Right atrium auricular region (tissue), 2 donors: ENCODE measurements at regions not wholly inside any gene's neighbourhood (a gene's known extent, or its start where the extent isn't known, plus 50 kb on each side); places are given as distances from the start of the nearest gene placed in this dataset.

Source experiments
- DNase-seq: peaks from one replicate; pipeline ENCODE4 v3.0.0-alpha.2; 2019; ENCODE audit warnings: low spot score
- H3K27ac ChIP-seq, 2 donors: fragments of 200-600 bp; sonication (generic); 1 replicate in 1 of 2; 2 replicates in 1 of 2; pipeline ENCODE4 v1.5.1; 2016 to 2019
- H3K27me3 ChIP-seq, 2 donors: fragments of 200-600 bp; sonication (generic); one replicate each; pipeline versions ENCODE4 v1.5.1 to v1.6.0; 2017 to 2019
- H3K36me3 ChIP-seq: fragments of 200-600 bp; sonication (generic); one replicate; pipeline ENCODE4 v1.5.1; 2016
- H3K4me1 ChIP-seq, 2 donors: fragments of 200-600 bp; sonication (generic); one replicate each; pipeline versions ENCODE4 v1.5.1 to v1.6.0; 2017 to 2019
- H3K4me3 ChIP-seq, 2 donors: fragments of 200-600 bp; sonication (generic); 1 replicate in 1 of 2; 2 replicates in 1 of 2; pipeline ENCODE4 v1.5.1; 2017 to 2019; ENCODE audit warnings: mild to moderate bottlenecking in 1 of 2, moderate library complexity in 1 of 2
- H3K9me3 ChIP-seq, 2 donors: fragments of 200-600 bp; sonication (generic); one replicate each; pipeline ENCODE4 v1.5.1; 2019
- CTCF ChIP-seq, 2 donors: fragments of 200-600 bp; sonication (generic); IDR thresholded peaks; one replicate each; pipeline ENCODE4 v1.5.1; 2019; ENCODE audit warnings: antibody characterized with exemption in 2 of 2

GRCh38 chr7:121479466-121479865, 83.4 kb upstream of the FAM3C start:
- no peaks in the 10 kb centered on the region for H3K27me3 ChIP-seq
- no peaks in the 10 kb centered on the region for H3K9me3 ChIP-seq
- no peaks in the 10 kb centered on the region for H3K4me1 ChIP-seq
- H3K36me3 ChIP-seq, result no peaks in the 10 kb centered on the region
- no peak overlapping the region for H3K4me3 ChIP-seq
- no peak for TF ChIP-seq CTCF (IDR thresholded peaks at IDR 0.05)
- no peak for DNase-seq
- H3K27ac ChIP-seq, result no peak overlapping the region

- TF ChIP-seq CTCF (IDR thresholded peaks at IDR 0.05), result no peak
- Histone ChIP-seq H3K4me1 (no peaks in the 10 kb centered on the region), H3K36me3 (no peaks in the 10 kb centered on the region), H3K27ac (no peak overlapping the region), H3K27me3 (no peaks in the 10 kb centered on the region), H3K4me3 (no peak overlapping the region), H3K9me3 (no peaks in the 10 kb centered on the region)
- DNase-seq, result no peak
Measured at GRCh38 chr7:121475806-121476205, 79.7 kb upstream of the FAM3C start.

GRCh38 chr7:121474301-121474673, 78.2 kb upstream of the FAM3C start:
- Histone ChIP-seq H3K4me1 (no peaks in the 10 kb centered on the region), H3K9me3 (no peaks in the 10 kb centered on the region), H3K36me3 (no peaks in the 10 kb centered on the region), H3K27me3 (no peaks in the 10 kb centered on the region), H3K27ac (no peak overlapping the region), H3K4me3 (no peak overlapping the region)
- no peak for TF ChIP-seq CTCF (IDR thresholded peaks at IDR 0.05)
- DNase-seq, result no peak

- DNase-seq, result no peak
- Histone ChIP-seq H3K27me3 (no peaks in the 10 kb centered on the region), H3K4me3 (no peak overlapping the region), H3K4me1 (no peaks in the 10 kb centered on the region), H3K27ac (no peak overlapping the region), H3K36me3 (no peaks in the 10 kb centered on the region), H3K9me3 (no peaks in the 10 kb centered on the region)
- TF ChIP-seq CTCF (IDR thresholded peaks at IDR 0.05), result no peak
Measured at GRCh38 chr7:121473645-121474300, 77.7 kb upstream of the FAM3C start.

- no peaks in the 10 kb centered on the region for H3K9me3 ChIP-seq
- no peaks in the 10 kb centered on the region for H3K27me3 ChIP-seq
- no peaks in the 10 kb centered on the region for H3K4me1 ChIP-seq
- H3K36me3 ChIP-seq, result no peaks in the 10 kb centered on the region
- no peak for TF ChIP-seq CTCF (IDR thresholded peaks at IDR 0.05)
- no peak for DNase-seq
- no peak overlapping the region for H3K4me3 ChIP-seq
- H3K27ac ChIP-seq, result no peak overlapping the region
Measured at GRCh38 chr7:121466455-121466854, 70.3 kb upstream of the FAM3C start.

- no peak for TF ChIP-seq CTCF (IDR thresholded peaks at IDR 0.05)
- H3K4me1 ChIP-seq, result no peaks in the 10 kb centered on the region
- H3K27me3 ChIP-seq, result no peaks in the 10 kb centered on the region
- no peak overlapping the region for H3K4me3 ChIP-seq
- no peak overlapping the region for H3K27ac ChIP-seq
- no peaks in the 10 kb centered on the region for H3K9me3 ChIP-seq
- no peaks in the 10 kb centered on the region for H3K36me3 ChIP-seq
- DNase-seq, result no peak
Measured at GRCh38 chr7:121459148-121459547, 63.0 kb upstream of the FAM3C start.
